ENCODE measurements at regions not wholly inside any gene's neighbourhood (a gene's known extent, or its start where the extent isn't known, plus 50 kb on each side); places are given as distances from the start of the nearest gene placed in this dataset.

GRCh38 chrX:94041881-94042280 lies 367.9 kb downstream of the FAM133A start:
- no peak overlapping the region for H3K4me3 ChIP-seq (ENCODE audit: low read length)
- no peaks in the 10 kb centered on the region for H3K4me1 ChIP-seq (ENCODE audit: insufficient read depth, low read length)
- Mint-ChIP-seq H3K27ac (no peak overlapping the region), H3K27me3 (no peaks in the 10 kb centered on the region), H3K4me3 (no peak overlapping the region), H3K36me3 (ENCODE audit: low read depth) (no peaks in the 10 kb centered on the region), H3K9me3 (no peaks in the 10 kb centered on the region), H3K4me1 (ENCODE audit: low read depth) (no peaks in the 10 kb centered on the region)
- H3K9me3 ChIP-seq (ENCODE audit: control insufficient read depth in 1 of 2, insufficient read depth in 1 of 2, low read length in 2 of 2): no peaks in the 10 kb centered on the region
- ATAC-seq (ENCODE audit: poor library complexity): no peak
- H3K27me3 ChIP-seq (ENCODE audit: control insufficient read depth in 1 of 2, insufficient read depth in 2 of 2, low read length in 2 of 2): no peaks in the 10 kb centered on the region
- CTCF ChIA-PET: no interaction called here
- no peaks in the 10 kb centered on the region for H3K36me3 ChIP-seq (ENCODE audit: insufficient read depth, low read length)
- no peak for TF ChIP-seq CTCF (IDR thresholded peaks at IDR 0.05)
- POLR2A ChIA-PET: no interaction called here
- H3K27ac ChIP-seq (ENCODE audit: low read depth in 1 of 2, low read length in 2 of 2): no peak overlapping the region
- intact Hi-C loops (cut with DNase I, micrococcal nuclease): no loop called here
- no peak for DNase-seq

GRCh38 chrX:94045724-94046123 lies 371.7 kb downstream of the FAM133A start:
- no peak overlapping the region for H3K4me3 Mint-ChIP-seq
- H3K4me3 ChIP-seq (ENCODE audit: low read length): no peak overlapping the region
- no peak for ATAC-seq (ENCODE audit: poor library complexity)
- intact Hi-C loops (cut with DNase I, micrococcal nuclease): no loop called here
- H3K27ac Mint-ChIP-seq: no peak overlapping the region
- H3K36me3 ChIP-seq (ENCODE audit: insufficient read depth, low read length): no peaks in the 10 kb centered on the region
- no peaks in the 10 kb centered on the region for H3K27me3 Mint-ChIP-seq
- no peak for DNase-seq
- ChIA-PET POLR2A (no interaction called here), CTCF (no interaction called here)
- H3K4me1 Mint-ChIP-seq (ENCODE audit: low read depth): no peaks in the 10 kb centered on the region
- no peak overlapping the region for H3K27ac ChIP-seq (ENCODE audit: low read depth in 1 of 2, low read length in 2 of 2)
- H3K9me3 Mint-ChIP-seq: no peaks in the 10 kb centered on the region
- H3K27me3 ChIP-seq (ENCODE audit: control insufficient read depth in 1 of 2, insufficient read depth in 2 of 2, low read length in 2 of 2): no peaks in the 10 kb centered on the region
- H3K36me3 Mint-ChIP-seq (ENCODE audit: low read depth): no peaks in the 10 kb centered on the region
- TF ChIP-seq CTCF (IDR thresholded peaks at IDR 0.05): no peak
- no peaks in the 10 kb centered on the region for H3K4me1 ChIP-seq (ENCODE audit: insufficient read depth, low read length)
- no peaks in the 10 kb centered on the region for H3K9me3 ChIP-seq (ENCODE audit: control insufficient read depth in 1 of 2, insufficient read depth in 1 of 2, low read length in 2 of 2)

- H3K27me3 ChIP-seq (ENCODE audit: control insufficient read depth in 1 of 2, insufficient read depth in 2 of 2, low read length in 2 of 2): no peaks in the 10 kb centered on the region
- Mint-ChIP-seq H3K4me3 (no peak overlapping the region), H3K36me3 (ENCODE audit: low read depth) (no peaks in the 10 kb centered on the region), H3K4me1 (ENCODE audit: low read depth) (no peaks in the 10 kb centered on the region), H3K27ac (no peak overlapping the region), H3K9me3 (no peaks in the 10 kb centered on the region), H3K27me3 (no peaks in the 10 kb centered on the region)
- H3K9me3 ChIP-seq (ENCODE audit: control insufficient read depth in 1 of 2, insufficient read depth in 1 of 2, low read length in 2 of 2): peaks cover 0 to 4% of the 10 kb centered on the region in 2 experiments
- TF ChIP-seq CTCF (IDR thresholded peaks at IDR 0.05): no peak
- no peak overlapping the region for H3K4me3 ChIP-seq (ENCODE audit: low read length)
- H3K27ac ChIP-seq (ENCODE audit: low read depth in 1 of 2, low read length in 2 of 2): no peak overlapping the region
- no peaks in the 10 kb centered on the region for H3K4me1 ChIP-seq (ENCODE audit: insufficient read depth, low read length)
- intact Hi-C loops (cut with DNase I, micrococcal nuclease): no loop called here
- ChIA-PET CTCF (no interaction called here), POLR2A (no interaction called here)
- H3K36me3 ChIP-seq (ENCODE audit: insufficient read depth, low read length): no peaks in the 10 kb centered on the region
- DNase-seq: no peak
- ATAC-seq (ENCODE audit: poor library complexity): no peak
These were observed 377.9 kb downstream of the FAM133A start for GRCh38 chrX:94051926-94052325.
